Gastrocnemius medialis (tissue), 4 donors: ENCODE measurements at regions not wholly inside any gene's neighbourhood (a gene's known extent, or its start where the extent isn't known, plus 50 kb on each side); places are given as distances from the start of the nearest gene placed in this dataset.

ENCODE experiments used
- POLR2A ChIP-seq, 2 donors: fragments of 450-650 bp; IDR thresholded peaks; one replicate each; pipeline ENCODE4 v1.6.1; 2017; ENCODE audit warnings: antibody characterized with exemption in 2 of 2, mild to moderate bottlenecking in 2 of 2, moderate library complexity in 2 of 2
- TF ChIP-seq, protein P1 (sequence below), 5 experiments: fragments of 450-650 bp in 3 of 5; fragments of 200-600 bp in 2 of 5; sonication (generic) in 2 of 5; IDR thresholded peaks in 4 of 5; conservative IDR thresholded peaks in 1 of 5; 1 replicate in 4 of 5; 2 replicates in 1 of 5; pipeline ENCODE4 v1.5.1; 2016 to 2019; ENCODE audit warnings: antibody characterized with exemption in 5 of 5, mild to moderate bottlenecking in 3 of 5, moderate library complexity in 3 of 5

DNA sequence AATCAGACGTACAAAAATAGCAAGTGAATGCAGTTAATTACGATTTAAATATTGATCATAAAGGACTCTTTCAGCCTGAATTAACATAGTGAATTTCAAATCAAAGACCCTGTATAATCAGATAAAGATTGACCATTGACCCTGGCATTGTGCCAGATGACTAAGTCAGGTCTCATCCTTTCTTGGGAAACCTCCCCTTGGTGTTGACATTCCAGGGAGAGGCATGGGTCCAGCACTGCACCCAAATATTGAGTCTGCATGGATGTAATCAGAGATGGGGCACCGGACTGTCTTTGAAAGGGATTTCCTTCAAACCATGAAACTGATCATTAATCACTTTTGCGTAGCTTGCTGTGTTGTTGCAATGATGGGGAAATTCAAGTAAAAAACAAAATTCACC, 1138.2 kb downstream of the BCL11B start:
- TF ChIP-seq POLR2A (IDR thresholded peaks at IDR 0.05): no peak
- TF ChIP-seq, protein P1, sequence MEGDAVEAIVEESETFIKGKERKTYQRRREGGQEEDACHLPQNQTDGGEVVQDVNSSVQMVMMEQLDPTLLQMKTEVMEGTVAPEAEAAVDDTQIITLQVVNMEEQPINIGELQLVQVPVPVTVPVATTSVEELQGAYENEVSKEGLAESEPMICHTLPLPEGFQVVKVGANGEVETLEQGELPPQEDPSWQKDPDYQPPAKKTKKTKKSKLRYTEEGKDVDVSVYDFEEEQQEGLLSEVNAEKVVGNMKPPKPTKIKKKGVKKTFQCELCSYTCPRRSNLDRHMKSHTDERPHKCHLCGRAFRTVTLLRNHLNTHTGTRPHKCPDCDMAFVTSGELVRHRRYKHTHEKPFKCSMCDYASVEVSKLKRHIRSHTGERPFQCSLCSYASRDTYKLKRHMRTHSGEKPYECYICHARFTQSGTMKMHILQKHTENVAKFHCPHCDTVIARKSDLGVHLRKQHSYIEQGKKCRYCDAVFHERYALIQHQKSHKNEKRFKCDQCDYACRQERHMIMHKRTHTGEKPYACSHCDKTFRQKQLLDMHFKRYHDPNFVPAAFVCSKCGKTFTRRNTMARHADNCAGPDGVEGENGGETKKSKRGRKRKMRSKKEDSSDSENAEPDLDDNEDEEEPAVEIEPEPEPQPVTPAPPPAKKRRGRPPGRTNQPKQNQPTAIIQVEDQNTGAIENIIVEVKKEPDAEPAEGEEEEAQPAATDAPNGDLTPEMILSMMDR (IDR thresholded peaks at IDR 0.05 in 4 of 5, conservative IDR thresholded peaks at IDR 0.05 in 1 of 5): no peak
